Kidney (tissue), 13 donors: ENCODE measurements at regions not wholly inside any gene's neighbourhood (a gene's known extent, or its start where the extent isn't known, plus 50 kb on each side); places are given as distances from the start of the nearest gene placed in this dataset.

ENCODE experiments used
- DNase-seq, 5 donors: peaks; one replicate each; pipeline ENCODE4 v3.0.0-alpha.2; 2013 to 2020
- FAIRE-seq: peaks from 2 replicates; lab custom pipeline; 2012; peaks lifted over from hg19 to GRCh38; lab: Jason Lieb, UNC
- H3K27ac ChIP-seq, 2 donors: one replicate each; pipeline ENCODE4 v1.7.0; 2013; ENCODE audit warnings: low read depth in 2 of 2, low read length in 2 of 2, inconsistent platforms in 1 of 2
- H3K27me3 ChIP-seq: one replicate; pipeline ENCODE4 v1.7.1; 2013; ENCODE audit warnings: low read length, inconsistent platforms; ENCODE audit not compliant: control insufficient read depth, insufficient read depth
- H3K36me3 ChIP-seq, 3 donors: one replicate each; pipeline versions ENCODE4 v1.7.0 to v1.7.1; 2013; ENCODE audit warnings: low read length in 3 of 3, control low read depth in 1 of 3, inconsistent platforms in 1 of 3; ENCODE audit not compliant: insufficient read depth in 3 of 3, control insufficient read depth in 2 of 3
- H3K4me1 ChIP-seq, 3 donors: one replicate each; pipeline versions ENCODE4 v1.7.0 to v1.7.1; 2013; ENCODE audit warnings: low read length in 3 of 3, inconsistent platforms in 1 of 3, low read depth in 1 of 3; ENCODE audit not compliant: control insufficient read depth in 2 of 3, insufficient read depth in 2 of 3
- H3K4me3 ChIP-seq, 3 donors: one replicate each; pipeline versions ENCODE4 v1.7.0 to v1.8.1; 2013; ENCODE audit warnings: low read length in 3 of 3, control low read depth in 1 of 3, inconsistent platforms in 1 of 3
- H3K9ac ChIP-seq, 3 donors: one replicate each; pipeline versions ENCODE4 v1.7.0 to v1.7.1; 2013; ENCODE audit warnings: low read length in 3 of 3, control low read depth in 1 of 3, inconsistent platforms in 1 of 3
- H3K9me3 ChIP-seq, 3 donors: one replicate each; pipeline versions ENCODE4 v1.7.0 to v1.7.1; 2013; ENCODE audit warnings: low read length in 3 of 3, control low read depth in 1 of 3, inconsistent platforms in 1 of 3; ENCODE audit not compliant: control insufficient read depth in 2 of 3, insufficient read depth in 1 of 3
- intact Hi-C: fragments of 100-400 bp; cut with DNase I; formaldehyde crosslinking; loops from one replicate; pipeline ENCODE4 v1.11.1; 2022
- TF ChIP-seq, protein P1 (sequence below): IDR thresholded peaks from 3 replicates; pipeline ENCODE4 v1.5.1; 2012; ENCODE audit warnings: mild to moderate bottlenecking, moderate library complexity, borderline replicate concordance; ENCODE audit not compliant: insufficient read depth; ENCODE audit errors: extremely low read depth
- donor health status: control.
- donor health status: control.
- donor health status: control.
- donor health status: control.
- donor health status: control.
- donor health status: DM: yes; HTN: yes; CAD: no.
- donor health status: Normal renal cell carcinoma (clear cell type).

- Histone ChIP-seq H3K36me3 (no peaks in the 10 kb centered on the region), H3K9ac (no peak overlapping the region), H3K9me3 (no peaks in the 10 kb centered on the region), H3K4me3 (no peak overlapping the region), H3K4me1 (no peaks in the 10 kb centered on the region), H3K27ac (no peak overlapping the region), H3K27me3 (no peaks in the 10 kb centered on the region)
- FAIRE-seq: no peak
- intact Hi-C loops: no loop called here
- TF ChIP-seq, protein P1, sequence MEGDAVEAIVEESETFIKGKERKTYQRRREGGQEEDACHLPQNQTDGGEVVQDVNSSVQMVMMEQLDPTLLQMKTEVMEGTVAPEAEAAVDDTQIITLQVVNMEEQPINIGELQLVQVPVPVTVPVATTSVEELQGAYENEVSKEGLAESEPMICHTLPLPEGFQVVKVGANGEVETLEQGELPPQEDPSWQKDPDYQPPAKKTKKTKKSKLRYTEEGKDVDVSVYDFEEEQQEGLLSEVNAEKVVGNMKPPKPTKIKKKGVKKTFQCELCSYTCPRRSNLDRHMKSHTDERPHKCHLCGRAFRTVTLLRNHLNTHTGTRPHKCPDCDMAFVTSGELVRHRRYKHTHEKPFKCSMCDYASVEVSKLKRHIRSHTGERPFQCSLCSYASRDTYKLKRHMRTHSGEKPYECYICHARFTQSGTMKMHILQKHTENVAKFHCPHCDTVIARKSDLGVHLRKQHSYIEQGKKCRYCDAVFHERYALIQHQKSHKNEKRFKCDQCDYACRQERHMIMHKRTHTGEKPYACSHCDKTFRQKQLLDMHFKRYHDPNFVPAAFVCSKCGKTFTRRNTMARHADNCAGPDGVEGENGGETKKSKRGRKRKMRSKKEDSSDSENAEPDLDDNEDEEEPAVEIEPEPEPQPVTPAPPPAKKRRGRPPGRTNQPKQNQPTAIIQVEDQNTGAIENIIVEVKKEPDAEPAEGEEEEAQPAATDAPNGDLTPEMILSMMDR: no peak
- DNase-seq: no peak
These were observed 381.6 kb downstream of the CDH11 start for GRCh38 chr16:64740261-64740660.

DNA sequence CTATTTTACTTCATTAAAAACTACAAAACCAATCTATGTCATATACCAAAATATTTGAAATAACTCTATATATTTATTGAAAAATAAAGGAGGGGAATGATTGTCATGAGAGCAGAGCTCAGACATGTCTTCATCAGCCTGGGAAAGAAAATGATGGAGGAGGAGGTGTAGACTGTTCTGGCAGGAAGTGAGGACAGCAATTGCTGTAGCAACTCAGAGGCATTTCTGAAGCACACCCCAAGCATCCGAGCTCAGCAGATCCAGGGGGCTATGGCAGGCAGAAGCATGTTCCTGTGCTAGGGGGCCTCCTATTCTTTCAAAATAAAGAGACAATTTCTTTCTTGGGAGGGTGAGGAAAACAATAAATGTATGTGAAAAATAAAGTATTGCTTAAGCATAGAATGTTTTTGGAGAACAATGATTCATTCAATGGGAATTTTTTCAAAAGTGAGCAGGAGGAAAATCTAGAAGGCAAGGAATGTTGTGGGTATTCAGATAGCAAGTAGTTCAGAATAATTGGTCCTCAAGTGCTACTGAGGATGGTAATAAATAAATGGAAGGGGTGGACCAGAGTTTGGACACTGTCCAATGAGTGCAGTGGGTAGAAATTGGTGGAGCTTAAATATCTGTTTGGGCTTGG, 383.4 kb downstream of the CDH11 start:
- TF ChIP-seq, protein P1: no peak
- no peak for FAIRE-seq
- H3K36me3 ChIP-seq: no peaks in the 10 kb centered on the region

GRCh38 chr16:64736857-64737256, 385.0 kb downstream of the CDH11 start:
- Histone ChIP-seq H3K9ac (no peak overlapping the region), H3K27ac (no peak overlapping the region), H3K4me1 (no peaks in the 10 kb centered on the region), H3K36me3 (no peaks in the 10 kb centered on the region), H3K27me3 (no peaks in the 10 kb centered on the region), H3K9me3 (no peaks in the 10 kb centered on the region), H3K4me3 (no peak overlapping the region)
- FAIRE-seq: no peak
- intact Hi-C loops: no loop called here
- DNase-seq: no peak
- TF ChIP-seq, protein P1: no peak

More for the DNA sequence above, 383.4 kb downstream of the CDH11 start:
- Histone ChIP-seq H3K9me3 (no peaks in the 10 kb centered on the region), H3K27ac (no peak overlapping the region), H3K27me3 (no peaks in the 10 kb centered on the region), H3K4me1 (no peaks in the 10 kb centered on the region), H3K4me3 (no peak overlapping the region), H3K9ac (no peak overlapping the region)
- intact Hi-C loops: no loop called here
- no peak for DNase-seq

GRCh38 chr16:64731891-64732290, 390.0 kb downstream of the CDH11 start:
- Histone ChIP-seq H3K4me1 (no peaks in the 10 kb centered on the region), H3K36me3 (no peaks in the 10 kb centered on the region), H3K4me3 (no peak overlapping the region), H3K9ac (no peak overlapping the region), H3K9me3 (no peaks in the 10 kb centered on the region), H3K27ac (no peak overlapping the region), H3K27me3 (no peaks in the 10 kb centered on the region)
- DNase-seq (no peak), FAIRE-seq (no peak)
- TF ChIP-seq, protein P1: no peak
- intact Hi-C loops: no loop called here
